Endothelial cell (in vitro differentiated cells): ENCODE measurements at regions not wholly inside any gene's neighbourhood (a gene's known extent, or its start where the extent isn't known, plus 50 kb on each side); places are given as distances from the start of the nearest gene placed in this dataset.

Source experiments
- DNase-seq: peaks from one replicate; pipeline ENCODE4 v3.0.0; 2021; ENCODE audit warnings: low spot score
- H3K27ac Mint-ChIP-seq: one replicate; pipeline ENCODE4 v1.8.0; 2021; ENCODE audit warnings: mixed read lengths, inconsistent platforms; ENCODE audit not compliant: unreplicated experiment
- H3K27me3 Mint-ChIP-seq: one replicate; pipeline ENCODE4 v1.8.0; 2021; ENCODE audit warnings: mild to moderate bottlenecking, moderate library complexity, mixed read lengths, inconsistent platforms; ENCODE audit not compliant: unreplicated experiment
- H3K36me3 Mint-ChIP-seq: one replicate; pipeline ENCODE4 v1.8.0; 2021; ENCODE audit warnings: mild to moderate bottlenecking, low read depth, mixed read lengths, inconsistent platforms; ENCODE audit not compliant: unreplicated experiment
- H3K4me1 Mint-ChIP-seq: one replicate; pipeline ENCODE4 v1.8.0; 2021; ENCODE audit warnings: mild to moderate bottlenecking, mixed read lengths, inconsistent platforms; ENCODE audit not compliant: unreplicated experiment
- H3K4me3 Mint-ChIP-seq: one replicate; pipeline ENCODE4 v1.8.0; 2021; ENCODE audit warnings: mild to moderate bottlenecking, mixed read lengths, inconsistent platforms; ENCODE audit not compliant: unreplicated experiment
- H3K9me3 Mint-ChIP-seq: one replicate; pipeline ENCODE4 v1.8.0; 2021; ENCODE audit warnings: mixed read lengths, inconsistent platforms; ENCODE audit not compliant: unreplicated experiment
- CTCF ChIP-seq: fragments of 200-600 bp; sonication (generic); IDR thresholded peaks from one replicate; pipeline ENCODE4 v1.5.0; 2021; ENCODE audit warnings: antibody characterized with exemption; ENCODE audit not compliant: unreplicated experiment

- no peak for DNase-seq
- Mint-ChIP-seq H3K4me3 (no peak overlapping the region), H3K36me3 (no peaks in the 10 kb centered on the region), H3K27me3 (no peaks in the 10 kb centered on the region), H3K9me3 (no peaks in the 10 kb centered on the region), H3K4me1 (peaks cover 2% of the 10 kb centered on the region), H3K27ac (no peak overlapping the region)
- TF ChIP-seq CTCF, result no peak
Measured at GRCh38 chr5:165188556-165189175, 1683.2 kb downstream of the MAT2B start.

GRCh38 chr5:165196961-165197360 is 1691.5 kb downstream of the MAT2B start:
- no peak for TF ChIP-seq CTCF
- Mint-ChIP-seq H3K27ac (no peak overlapping the region), H3K4me1 (peaks cover 2% of the 10 kb centered on the region), H3K4me3 (no peak overlapping the region), H3K36me3 (no peaks in the 10 kb centered on the region), H3K27me3 (no peaks in the 10 kb centered on the region), H3K9me3 (no peaks in the 10 kb centered on the region)
- DNase-seq, result no peak

GRCh38 chr5:165201369-165201768 is 1696.0 kb downstream of the MAT2B start:
- H3K4me1 Mint-ChIP-seq, result peaks cover 12% of the 10 kb centered on the region
- H3K4me3 Mint-ChIP-seq, result no peak overlapping the region
- no peak for TF ChIP-seq CTCF
- no peak for DNase-seq
- H3K36me3 Mint-ChIP-seq, result no peaks in the 10 kb centered on the region
- no peak overlapping the region for H3K27ac Mint-ChIP-seq
- no peaks in the 10 kb centered on the region for H3K27me3 Mint-ChIP-seq
- H3K9me3 Mint-ChIP-seq, result no peaks in the 10 kb centered on the region

GRCh38 chr5:165201771-165202518 is 1696.5 kb downstream of the MAT2B start:
- no peak overlapping the region for H3K27ac Mint-ChIP-seq
- H3K9me3 Mint-ChIP-seq, result no peaks in the 10 kb centered on the region
- no peak overlapping the region for H3K4me3 Mint-ChIP-seq
- H3K4me1 Mint-ChIP-seq, result peaks cover 18% of the 10 kb centered on the region
- TF ChIP-seq CTCF, result no peak
- DNase-seq, result no peak
- no peaks in the 10 kb centered on the region for H3K27me3 Mint-ChIP-seq
- no peaks in the 10 kb centered on the region for H3K36me3 Mint-ChIP-seq

GRCh38 chr5:165202519-165202910 is 1697.1 kb downstream of the MAT2B start:
- no peak overlapping the region for H3K4me3 Mint-ChIP-seq
- TF ChIP-seq CTCF, result no peak
- H3K4me1 Mint-ChIP-seq, result peaks cover 23% of the 10 kb centered on the region
- DNase-seq, result no peak
- no peak overlapping the region for H3K27ac Mint-ChIP-seq
- no peaks in the 10 kb centered on the region for H3K9me3 Mint-ChIP-seq
- no peaks in the 10 kb centered on the region for H3K27me3 Mint-ChIP-seq
- H3K36me3 Mint-ChIP-seq, result no peaks in the 10 kb centered on the region
